ENCODE measurements at regions not wholly inside any gene's neighbourhood (a gene's known extent, or its start where the extent isn't known, plus 50 kb on each side); places are given as distances from the start of the nearest gene placed in this dataset.

DNA sequence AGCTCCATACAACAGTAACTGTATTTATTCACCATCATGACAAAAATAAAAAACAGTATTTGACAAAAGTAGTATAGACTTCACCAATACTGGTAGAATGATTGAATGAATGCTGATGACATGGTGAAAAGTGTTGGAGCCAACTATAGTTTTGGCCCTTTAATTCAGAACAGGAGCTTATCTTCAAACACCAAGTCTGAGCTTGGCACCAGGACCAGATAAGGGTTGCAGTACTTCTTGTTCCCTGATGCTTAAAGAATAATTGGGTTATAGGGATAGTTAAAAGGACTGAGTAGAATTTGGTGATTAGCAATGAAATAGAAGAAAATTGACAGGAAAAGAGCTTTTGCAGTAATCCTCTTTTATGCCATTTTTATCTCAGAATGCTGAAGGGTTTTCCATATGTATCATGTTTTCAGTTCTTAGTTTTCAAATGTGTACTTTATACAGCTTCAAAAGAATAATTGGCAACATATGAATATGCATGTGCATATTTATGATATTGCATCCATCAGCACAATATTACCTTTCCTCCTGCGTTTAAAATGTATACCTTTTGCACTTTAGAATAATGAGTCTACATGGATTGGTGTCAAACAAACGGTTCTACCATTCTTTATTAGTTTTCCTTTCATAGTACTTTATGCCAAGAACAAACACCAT lies 214.2 kb upstream of the ARHGAP42 start:
- H3K9me3 Mint-ChIP-seq, result peaks cover 12% of the 10 kb centered on the region
- no peak overlapping the region for H3K4me3 Mint-ChIP-seq
- DNase-seq, result no peak
- H3K27me3 Mint-ChIP-seq (ENCODE audit: insufficient read depth), result peaks cover 1% of the 10 kb centered on the region; the same call in 1 of the 2 replicates
- no peaks in the 10 kb centered on the region for H3K4me1 Mint-ChIP-seq (ENCODE audit: low read depth)
- H3K27ac Mint-ChIP-seq, result no peak overlapping the region
- TF ChIP-seq, protein P1, sequence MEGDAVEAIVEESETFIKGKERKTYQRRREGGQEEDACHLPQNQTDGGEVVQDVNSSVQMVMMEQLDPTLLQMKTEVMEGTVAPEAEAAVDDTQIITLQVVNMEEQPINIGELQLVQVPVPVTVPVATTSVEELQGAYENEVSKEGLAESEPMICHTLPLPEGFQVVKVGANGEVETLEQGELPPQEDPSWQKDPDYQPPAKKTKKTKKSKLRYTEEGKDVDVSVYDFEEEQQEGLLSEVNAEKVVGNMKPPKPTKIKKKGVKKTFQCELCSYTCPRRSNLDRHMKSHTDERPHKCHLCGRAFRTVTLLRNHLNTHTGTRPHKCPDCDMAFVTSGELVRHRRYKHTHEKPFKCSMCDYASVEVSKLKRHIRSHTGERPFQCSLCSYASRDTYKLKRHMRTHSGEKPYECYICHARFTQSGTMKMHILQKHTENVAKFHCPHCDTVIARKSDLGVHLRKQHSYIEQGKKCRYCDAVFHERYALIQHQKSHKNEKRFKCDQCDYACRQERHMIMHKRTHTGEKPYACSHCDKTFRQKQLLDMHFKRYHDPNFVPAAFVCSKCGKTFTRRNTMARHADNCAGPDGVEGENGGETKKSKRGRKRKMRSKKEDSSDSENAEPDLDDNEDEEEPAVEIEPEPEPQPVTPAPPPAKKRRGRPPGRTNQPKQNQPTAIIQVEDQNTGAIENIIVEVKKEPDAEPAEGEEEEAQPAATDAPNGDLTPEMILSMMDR (IDR thresholded peaks at IDR 0.05), result no peak
- no peaks in the 10 kb centered on the region for H3K36me3 Mint-ChIP-seq (ENCODE audit: low read depth)

DNA sequence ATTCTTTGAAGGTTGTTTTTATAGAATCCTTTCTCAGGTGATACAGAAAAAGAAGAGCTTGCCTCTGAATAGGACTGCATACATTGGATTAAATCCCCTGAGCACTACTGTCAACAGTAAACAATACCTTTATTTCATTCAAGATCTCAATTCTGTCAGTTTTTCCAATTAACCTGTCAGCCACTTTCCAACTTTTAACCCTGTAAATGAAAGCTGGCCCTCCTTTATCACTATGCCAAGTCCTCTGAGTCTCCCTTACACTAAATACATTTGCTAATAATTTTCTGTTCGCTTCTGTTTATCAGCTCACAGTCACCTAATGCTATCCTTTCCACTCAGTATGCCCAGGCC lies 213.7 kb upstream of the ARHGAP42 start:
- no peaks in the 10 kb centered on the region for H3K36me3 Mint-ChIP-seq (ENCODE audit: low read depth)
- peaks cover 1% of the 10 kb centered on the region; the same call in 1 of the 2 replicates for H3K27me3 Mint-ChIP-seq (ENCODE audit: insufficient read depth)
- DNase-seq, result no peak
- H3K9me3 Mint-ChIP-seq, result peaks cover 10% of the 10 kb centered on the region
- H3K4me3 Mint-ChIP-seq, result no peak overlapping the region
- H3K27ac Mint-ChIP-seq, result no peak overlapping the region
- no peaks in the 10 kb centered on the region for H3K4me1 Mint-ChIP-seq (ENCODE audit: low read depth)
- TF ChIP-seq, protein P1 (IDR thresholded peaks at IDR 0.05), result no peak

DNA sequence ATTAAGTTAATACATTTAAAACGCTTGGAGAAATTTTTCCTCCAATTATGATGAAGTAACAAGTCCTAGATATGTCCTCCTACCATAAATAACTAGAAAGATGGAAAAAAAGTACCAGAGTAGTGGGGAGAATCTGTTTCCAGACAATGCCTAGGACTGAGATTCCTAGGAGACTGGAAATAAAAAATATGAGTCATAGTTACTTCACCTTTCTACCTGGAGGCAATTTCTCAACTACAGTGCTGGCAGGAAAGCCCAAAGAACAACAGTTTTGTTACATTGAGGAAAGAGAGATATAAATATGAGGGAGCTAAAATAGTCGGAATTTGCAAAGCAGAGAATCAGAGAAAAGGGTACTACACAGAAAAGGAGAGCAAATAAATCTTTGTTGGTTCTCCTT lies 202.1 kb upstream of the ARHGAP42 start:
- Mint-ChIP-seq H3K36me3 (ENCODE audit: low read depth) (no peaks in the 10 kb centered on the region), H3K9me3 (peaks cover 54% of the 10 kb centered on the region), H3K4me3 (no peak overlapping the region), H3K27ac (no peak overlapping the region), H3K4me1 (ENCODE audit: low read depth) (no peaks in the 10 kb centered on the region), H3K27me3 (ENCODE audit: insufficient read depth) (peaks cover 3% of the 10 kb centered on the region; the same call in 1 of the 2 replicates)
- TF ChIP-seq, protein P1 (IDR thresholded peaks at IDR 0.05), result no peak
- no peak for DNase-seq

DNA sequence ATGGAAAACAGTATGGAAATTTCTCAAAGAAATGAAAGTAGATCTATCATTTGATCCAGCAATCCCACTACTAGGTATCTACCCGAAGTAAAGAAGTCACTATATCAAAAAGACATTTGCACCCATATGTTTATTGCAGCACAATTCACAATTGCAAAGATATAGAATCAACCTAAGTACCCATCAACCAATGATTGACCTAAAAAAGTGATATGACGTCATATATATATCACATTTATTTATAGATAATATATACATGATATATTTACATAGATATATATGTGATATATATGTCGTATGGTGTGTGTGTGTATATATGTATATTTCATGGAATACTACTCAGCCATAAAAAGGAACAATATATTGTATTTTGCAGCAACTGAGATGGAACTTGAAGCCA lies 188.3 kb upstream of the ARHGAP42 start:
- TF ChIP-seq, protein P1 (IDR thresholded peaks at IDR 0.05), result no peak
- Mint-ChIP-seq H3K36me3 (ENCODE audit: low read depth) (no peaks in the 10 kb centered on the region), H3K4me3 (no peak overlapping the region), H3K9me3 (peaks cover 10% of the 10 kb centered on the region), H3K4me1 (ENCODE audit: low read depth) (no peaks in the 10 kb centered on the region), H3K27me3 (ENCODE audit: insufficient read depth) (no peaks in the 10 kb centered on the region; the same call in 1 of the 2 replicates), H3K27ac (no peak overlapping the region)
- no peak for DNase-seq

DNA sequence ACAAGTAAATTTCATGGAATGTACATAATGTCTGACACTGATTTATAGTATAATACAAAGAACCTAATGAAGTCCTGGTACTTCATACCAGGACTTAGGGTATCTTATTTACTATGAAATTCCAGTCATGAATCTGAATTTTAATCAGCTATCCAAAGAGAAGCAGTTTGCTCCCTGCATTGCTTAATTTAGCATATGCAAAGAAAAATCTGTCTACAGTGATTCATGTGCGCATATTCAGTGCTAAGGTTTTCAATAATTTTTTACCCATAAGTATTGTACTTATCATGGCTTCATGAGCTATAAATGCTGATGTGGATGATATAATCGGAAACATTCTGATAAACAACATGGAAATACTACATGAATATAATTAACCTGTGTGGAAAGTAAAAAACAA lies 185.6 kb upstream of the ARHGAP42 start:
- Mint-ChIP-seq H3K27ac (no peak overlapping the region), H3K4me3 (no peak overlapping the region), H3K36me3 (ENCODE audit: low read depth) (no peaks in the 10 kb centered on the region), H3K9me3 (peaks cover 8% of the 10 kb centered on the region), H3K27me3 (ENCODE audit: insufficient read depth) (no peaks in the 10 kb centered on the region; the same call in 1 of the 2 replicates), H3K4me1 (ENCODE audit: low read depth) (no peaks in the 10 kb centered on the region)
- TF ChIP-seq, protein P1 (IDR thresholded peaks at IDR 0.05), result no peak
- no peak for DNase-seq

Measured in HFFc6 (cell line).